GM23338 (cell line): ENCODE measurements at regions not wholly inside any gene's neighbourhood (a gene's known extent, or its start where the extent isn't known, plus 50 kb on each side); places are given as distances from the start of the nearest gene placed in this dataset.

ENCODE experiments used
- ETS1 ChIP-seq: IDR thresholded peaks from 2 replicates; pipeline ENCODE4 v1.6.1; 2016; ENCODE audit warnings: antibody characterized with exemption
- EZH2 ChIP-seq: fragments of 200-600 bp; sonication (generic); IDR thresholded peaks from one replicate; pipeline ENCODE4 v1.8.0; 2017; ENCODE audit warnings: antibody characterized with exemption, mild to moderate bottlenecking, low read depth; ENCODE audit not compliant: unreplicated experiment
- EZH2phosphoT487 ChIP-seq: fragments of 200-600 bp; sonication (generic); IDR thresholded peaks from one replicate; pipeline ENCODE4 v1.8.1; 2018; ENCODE audit warnings: antibody characterized with exemption; ENCODE audit not compliant: unreplicated experiment
- JUNB ChIP-seq: IDR thresholded peaks from one replicate; pipeline ENCODE4 v1.6.1; 2016; ENCODE audit warnings: antibody characterized with exemption; ENCODE audit not compliant: unreplicated experiment
- NANOG ChIP-seq: IDR thresholded peaks from 2 replicates; pipeline ENCODE4 v1.6.1; 2016; ENCODE audit warnings: antibody characterized with exemption, borderline replicate concordance
- POLR2AphosphoS5 ChIP-seq: IDR thresholded peaks from 2 replicates; pipeline ENCODE4 v1.6.1; 2016; ENCODE audit warnings: antibody characterized with exemption, low read depth
- REST ChIP-seq: IDR thresholded peaks from one replicate; pipeline ENCODE4 v1.6.1; 2018; ENCODE audit warnings: antibody characterized with exemption; ENCODE audit not compliant: unreplicated experiment
- STAT1 ChIP-seq: IDR thresholded peaks from one replicate; pipeline ENCODE4 v1.6.1; 2016; ENCODE audit warnings: antibody characterized with exemption; ENCODE audit not compliant: unreplicated experiment
- ZNF331 ChIP-seq: fragments of 250-450 bp; sonication (Bioruptor Pico); IDR thresholded peaks from 2 replicates; pipeline ENCODE4 v1.5.0; 2020; ENCODE audit warnings: low read depth, mild to moderate bottlenecking, moderate library complexity
- ZNF462 ChIP-seq: fragments of 250-450 bp; sonication (Bioruptor Pico); IDR thresholded peaks from 2 replicates; pipeline ENCODE4 v1.5.0; 2020; ENCODE audit warnings: mild to moderate bottlenecking, moderate library complexity

- TF ChIP-seq ZNF462 (CRISPR knock-in tag) (no peak), POLR2AphosphoS5 (no peak), STAT1 (no peak), EZH2phosphoT487 (no peak), ETS1 (no peak), JUNB (no peak), ZNF331 (CRISPR knock-in tag) (no peak), EZH2 (no peak), NANOG (no peak), REST (no peak)
These were observed 315.5 kb downstream of the GPATCH2 start (continued) for GRCh38 chr1:217315346-217315745.
